H1 (cell line): ENCODE measurements at regions not wholly inside any gene's neighbourhood (a gene's known extent, or its start where the extent isn't known, plus 50 kb on each side); places are given as distances from the start of the nearest gene placed in this dataset.

Experiments used
- CTCF ChIA-PET: fragments of 300-600 bp; sonication (Branson Sonifier 250); formaldehyde crosslinking; loops from one replicate; lab custom pipeline; 2021; ENCODE audit not compliant: partially characterized antibody; lab: Charles Lee
- POLR2A ChIA-PET: fragments of 300-600 bp; sonication (Branson Sonifier 250); formaldehyde crosslinking; loops from one replicate; lab custom pipeline; 2021; ENCODE audit warnings: inconsistent platforms; ENCODE audit not compliant: partially characterized antibody; lab: Charles Lee
- DNase-seq, 2 experiments: peaks; one replicate each; pipeline versions ENCODE4 v3.0.0 to v3.0.0-alpha.2; 2010 to 2022; ENCODE audit warnings: low spot score in 2 of 2, low read depth in 1 of 2, mixed read lengths in 1 of 2
- FAIRE-seq: peaks from 2 replicates; lab custom pipeline; 2011; peaks lifted over from hg19 to GRCh38; lab: Jason Lieb, UNC
- H2AFZ ChIP-seq: 2 replicates; pipeline ENCODE4 v1.8.1; 2012; ENCODE audit warnings: low read length, inconsistent platforms
- H2AK5ac ChIP-seq: 2 replicates; pipeline ENCODE4 v1.6.1; 2013; ENCODE audit warnings: low read depth, low read length
- H2BK120ac ChIP-seq: replicated peaks from 2 replicates; pipeline ENCODE3; 2013; ENCODE audit warnings: low read depth, low read length, inconsistent platforms
- H2BK12ac ChIP-seq: 2 replicates; pipeline ENCODE4 v1.6.1; 2013; ENCODE audit warnings: low read depth, low read length
- H2BK15ac ChIP-seq: 2 replicates; pipeline ENCODE4 v1.6.1; 2013; ENCODE audit warnings: low read length
- H2BK20ac ChIP-seq: 2 replicates; pipeline ENCODE4 v1.6.1; 2013; ENCODE audit warnings: low read length
- H2BK5ac ChIP-seq: 2 replicates; pipeline ENCODE4 v1.6.1; 2013; ENCODE audit warnings: low read depth, low read length
- H3K14ac ChIP-seq: 2 replicates; pipeline ENCODE4 v1.6.1; 2013; ENCODE audit warnings: inconsistent platforms; ENCODE audit not compliant: insufficient read length
- H3K18ac ChIP-seq: 2 replicates; pipeline ENCODE4 v1.6.1; 2013; ENCODE audit warnings: low read length; ENCODE audit errors: extremely low read depth
- H3K23ac ChIP-seq: 2 replicates; pipeline ENCODE4 v1.6.1; 2013; ENCODE audit warnings: inconsistent platforms; ENCODE audit not compliant: insufficient read length
- H3K23me2 ChIP-seq: 2 replicates; pipeline ENCODE4 v1.6.1; 2013; ENCODE audit warnings: low read depth, low read length
- H3K27ac ChIP-seq: 2 replicates; pipeline ENCODE4 v1.6.1; 2011; ENCODE audit warnings: low read depth, low read length, inconsistent platforms
- H3K27me3 ChIP-seq, 4 experiments: replicated peaks in 1 of 4; 1 replicate in 1 of 4; 2 replicates in 3 of 4; pipeline versions ENCODE4 v1.6.1 to v1.8.1; 2011 to 2013; ENCODE audit warnings: low read length in 3 of 4, mild to moderate bottlenecking in 3 of 4, inconsistent platforms in 2 of 4, mixed read lengths in 2 of 4, moderate library complexity in 1 of 4; ENCODE audit not compliant: control insufficient read depth in 3 of 4, insufficient read depth in 3 of 4; ENCODE audit errors: extremely low read depth in 1 of 4
- H3K36me3 ChIP-seq, 4 experiments: 2 replicates each; pipeline versions ENCODE4 v1.6.1 to v1.8.1; 2011 to 2013; ENCODE audit warnings: mild to moderate bottlenecking in 4 of 4, low read length in 3 of 4, moderate library complexity in 2 of 4, control low read depth in 1 of 4, inconsistent platforms in 1 of 4; ENCODE audit not compliant: insufficient read depth in 4 of 4, control insufficient read depth in 2 of 4
- H3K4ac ChIP-seq: replicated peaks from 2 replicates; pipeline ENCODE3; 2013; ENCODE audit warnings: low read length, low read depth, mixed read lengths, inconsistent platforms; ENCODE audit not compliant: insufficient read length
- H3K4me1 ChIP-seq, 4 experiments: replicated peaks in 1 of 4; 1 replicate in 1 of 4; 2 replicates in 3 of 4; pipeline versions ENCODE4 v1.6.1 to v1.8.1; 2011 to 2013; ENCODE audit warnings: low read length in 3 of 4, inconsistent platforms in 2 of 4, mixed read lengths in 1 of 4; ENCODE audit not compliant: insufficient read depth in 4 of 4, control insufficient read depth in 3 of 4
- H3K4me2 ChIP-seq, 2 experiments: 2 replicates each; pipeline versions ENCODE4 v1.6.1 to v1.8.1; 2011 to 2013; ENCODE audit warnings: low read depth in 2 of 2, low read length in 2 of 2, control low read depth in 1 of 2, inconsistent platforms in 1 of 2, mild to moderate bottlenecking in 1 of 2; ENCODE audit not compliant: insufficient read depth in 1 of 2
- H3K4me3 ChIP-seq, 4 experiments: fragments of 200-600, 300-600 bp in 1 of 4; sonication (generic), shearing (Covaris generic), sonication (Bioruptor Twin) in 1 of 4; 2 replicates each; pipeline versions ENCODE4 v1.5.1 to v1.8.1; 2011 to 2016; ENCODE audit warnings: low read length in 4 of 4, low read depth in 3 of 4, control low read depth in 2 of 4, inconsistent platforms in 2 of 4, mild to moderate bottlenecking in 2 of 4, mixed read lengths in 1 of 4, moderate library complexity in 1 of 4; ENCODE audit not compliant: insufficient read depth in 2 of 4; ENCODE audit errors: extremely low read depth in 1 of 4
- H3K56ac ChIP-seq: replicated peaks from 2 replicates; pipeline ENCODE3; 2013; ENCODE audit warnings: low read depth, mild to moderate bottlenecking, mixed read lengths, low read length, inconsistent platforms; ENCODE audit not compliant: insufficient read length
- H3K79me1 ChIP-seq: 2 replicates; pipeline ENCODE4 v1.6.1; 2013; ENCODE audit warnings: low read depth, low read length, control low read depth
- H3K79me2 ChIP-seq, 2 experiments: 2 replicates each; pipeline versions ENCODE4 v1.6.1 to v1.8.1; 2012 to 2013; ENCODE audit warnings: low read length in 2 of 2, mild to moderate bottlenecking in 2 of 2, inconsistent platforms in 1 of 2; ENCODE audit not compliant: insufficient read depth in 2 of 2, control insufficient read depth in 1 of 2
- H3K9ac ChIP-seq, 4 experiments: replicated peaks in 1 of 4; 1 replicate in 1 of 4; 2 replicates in 3 of 4; pipeline versions ENCODE4 v1.6.1 to v1.8.1; 2011 to 2013; ENCODE audit warnings: low read depth in 3 of 4, low read length in 3 of 4, control low read depth in 2 of 4, mild to moderate bottlenecking in 2 of 4, moderate library complexity in 2 of 4, inconsistent platforms in 1 of 4; ENCODE audit errors: extremely low read depth in 1 of 4
- H3K9me3 ChIP-seq, 2 experiments: 2 replicates each; pipeline versions ENCODE4 v1.6.1 to v1.8.1; 2012 to 2013; ENCODE audit warnings: mild to moderate bottlenecking in 2 of 2, moderate library complexity in 2 of 2, control low read depth in 1 of 2, inconsistent platforms in 1 of 2, low read depth in 1 of 2, low read length in 1 of 2, mixed read lengths in 1 of 2; ENCODE audit not compliant: insufficient read depth in 2 of 2
- H4K20me1 ChIP-seq, 2 experiments: replicated peaks in 1 of 2; 2 replicates each; pipeline versions ENCODE3 to v1.8.1; 2011 to 2013; ENCODE audit warnings: inconsistent platforms in 2 of 2, low read length in 2 of 2, mild to moderate bottlenecking in 1 of 2; ENCODE audit not compliant: insufficient read depth in 2 of 2, control insufficient read depth in 1 of 2
- H4K5ac ChIP-seq: 2 replicates; pipeline ENCODE4 v1.6.1; 2013; ENCODE audit warnings: low read length, low read depth, mixed read lengths, inconsistent platforms; ENCODE audit not compliant: insufficient read length
- H4K8ac ChIP-seq: 2 replicates; pipeline ENCODE4 v1.8.0; 2013; ENCODE audit warnings: mild to moderate bottlenecking, moderate library complexity, low read length, inconsistent platforms; ENCODE audit not compliant: insufficient read depth; ENCODE audit errors: extremely low read depth
- H4K91ac ChIP-seq: replicated peaks from 2 replicates; pipeline ENCODE3; 2013; ENCODE audit warnings: low read length, mixed read lengths, inconsistent platforms; ENCODE audit not compliant: insufficient read length
- CBX5 ChIP-seq: fragments of 300-800, 300-1000 bp; sonication (generic); IDR thresholded peaks from 2 replicates; pipeline ENCODE4 v1.7.1; 2016; ENCODE audit warnings: antibody characterized with exemption, low read length, low read depth
- CTBP2 ChIP-seq: IDR thresholded peaks from 2 replicates; pipeline ENCODE4 v1.7.0; 2011; ENCODE audit warnings: borderline replicate concordance, mild to moderate bottlenecking, moderate library complexity, mixed read lengths, low read length; ENCODE audit not compliant: insufficient read depth, insufficient read length
- EGR1 ChIP-seq: IDR thresholded peaks from 2 replicates; pipeline ENCODE4 v1.6.1; 2011; ENCODE audit warnings: low read depth, low read length, borderline replicate concordance
- JUND ChIP-seq: IDR thresholded peaks from 2 replicates; pipeline ENCODE4 v1.6.1; 2011; ENCODE audit warnings: mild to moderate bottlenecking, improper control_type of control experiment, low read length
- RAD21 ChIP-seq, 2 experiments: IDR thresholded peaks in 1 of 2; conservative IDR thresholded peaks in 1 of 2; 2 replicates each; pipeline ENCODE4 v1.6.1; 2011; ENCODE audit warnings: low read depth in 2 of 2, low read length in 2 of 2, improper control_type of control experiment in 1 of 2, inconsistent platforms in 1 of 2, mild to moderate bottlenecking in 1 of 2, moderate library complexity in 1 of 2
- SUZ12 ChIP-seq: fragments of 200-600 bp; sonication (generic); IDR thresholded peaks from 2 replicates; pipeline ENCODE4 v1.6.1; 2012; ENCODE audit warnings: mild to moderate bottlenecking, inconsistent platforms, low read length, moderate library complexity, mixed read lengths
- WGBS, 2 experiments: shearing (Covaris generic) in 1 of 2; methylation state at CpG; one replicate each; pipeline versions ENCODE4 v1.1.6 to v1.1.7; 2013 to 2015; ENCODE audit warnings: low lambda C conversion rate in 2 of 2, mixed read lengths in 2 of 2, inconsistent platforms in 1 of 2, low coverage in 1 of 2, missing lambda C conversion rate in 1 of 2; ENCODE audit not compliant: insufficient replicate concordance in 2 of 2, insufficient coverage in 1 of 2, insufficient read length in 1 of 2; ENCODE audit errors: extremely low coverage in 1 of 2, missing lambda C conversion rate in 1 of 2; 5-methylcytosine and 5-hydroxymethylcytosine counted together
- TF ChIP-seq, protein P1 (sequence below): IDR thresholded peaks from 2 replicates; pipeline ENCODE4 v1.6.1; 2012; ENCODE audit warnings: low read length, inconsistent platforms

DNA sequence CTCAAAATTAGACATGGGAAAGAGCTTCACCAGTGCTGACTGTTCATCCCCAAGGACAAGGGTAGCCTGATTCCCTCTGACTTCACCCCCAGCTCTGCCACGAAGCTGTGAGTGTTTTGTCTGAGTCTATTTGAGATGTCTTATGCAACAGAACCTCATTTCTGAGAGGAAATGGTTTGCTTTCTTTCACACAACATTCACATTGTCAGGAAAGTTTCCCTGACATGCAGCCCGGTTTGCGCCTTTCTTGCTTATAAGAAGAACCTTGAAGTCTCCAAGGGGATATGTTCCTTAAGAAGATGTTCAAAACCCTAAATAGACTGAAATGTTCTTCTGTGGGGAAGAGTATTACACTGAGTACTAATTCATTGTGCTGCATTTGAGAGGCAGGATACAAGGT is 300.5 kb upstream of the CCL2 start:
- H2BK12ac ChIP-seq: no peak overlapping the region
- H2AK5ac ChIP-seq: no peak overlapping the region
- no peak overlapping the region for H2AFZ ChIP-seq
- DNase-seq (no peak), FAIRE-seq (no peak)
- H3K79me1 ChIP-seq: no peaks in the 10 kb centered on the region
- no peak overlapping the region for H2BK15ac ChIP-seq
- no peak overlapping the region for H3K14ac ChIP-seq
- no peaks in the 10 kb centered on the region for H3K79me2 ChIP-seq
- no peak overlapping the region for H4K8ac ChIP-seq
- H4K5ac ChIP-seq: no peak overlapping the region
- H3K4me2 ChIP-seq: no peak overlapping the region
- TF ChIP-seq CBX5 (no peak), RAD21 (IDR thresholded peaks at IDR 0.05 in 1 of 2, conservative IDR thresholded peaks at IDR 0.05 in 1 of 2; ENCODE audit: low read depth in 2 of 2, low read length in 2 of 2) (no peak), SUZ12 (no peak), CTBP2 (no peak), JUND (no peak), EGR1 (no peak)
- TF ChIP-seq, protein P1, sequence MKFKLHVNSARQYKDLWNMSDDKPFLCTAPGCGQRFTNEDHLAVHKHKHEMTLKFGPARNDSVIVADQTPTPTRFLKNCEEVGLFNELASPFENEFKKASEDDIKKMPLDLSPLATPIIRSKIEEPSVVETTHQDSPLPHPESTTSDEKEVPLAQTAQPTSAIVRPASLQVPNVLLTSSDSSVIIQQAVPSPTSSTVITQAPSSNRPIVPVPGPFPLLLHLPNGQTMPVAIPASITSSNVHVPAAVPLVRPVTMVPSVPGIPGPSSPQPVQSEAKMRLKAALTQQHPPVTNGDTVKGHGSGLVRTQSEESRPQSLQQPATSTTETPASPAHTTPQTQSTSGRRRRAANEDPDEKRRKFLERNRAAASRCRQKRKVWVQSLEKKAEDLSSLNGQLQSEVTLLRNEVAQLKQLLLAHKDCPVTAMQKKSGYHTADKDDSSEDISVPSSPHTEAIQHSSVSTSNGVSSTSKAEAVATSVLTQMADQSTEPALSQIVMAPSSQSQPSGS: no peak
- WGBS, 2 experiments: 78% methylated on average over 3 of the region's 3 CpGs; no CpG with 5 or more reads in 1 of the 2 experiments
- no peaks in the 10 kb centered on the region for H4K20me1 ChIP-seq
- H4K91ac ChIP-seq: no peak overlapping the region
- H3K4ac ChIP-seq: no peak overlapping the region
- H3K4me3 ChIP-seq: no peak overlapping the region
- no peaks in the 10 kb centered on the region for H3K36me3 ChIP-seq
- no peak overlapping the region for H3K9ac ChIP-seq
- no peak overlapping the region for H3K18ac ChIP-seq
- no peaks in the 10 kb centered on the region for H3K23me2 ChIP-seq
- no peak overlapping the region for H2BK120ac ChIP-seq
- no peaks in the 10 kb centered on the region for H3K27me3 ChIP-seq
- no peak overlapping the region for H3K27ac ChIP-seq
- POLR2A ChIA-PET: no interaction called here
- no peak overlapping the region for H2BK20ac ChIP-seq
- CTCF ChIA-PET: interaction anchor here (1.3 to 4.6 kb wide), 7 partner anchors 9 to 191 kb away, joined by 3 to 19 read pairs (median 12); no protein-coding TSS in a partner anchor
- peaks cover 11 to 15% of the 10 kb centered on the region in 2 experiments; a peak in 3 of 4 replicates for H3K9me3 ChIP-seq
- no peak overlapping the region for H3K23ac ChIP-seq
- no peak overlapping the region for H3K56ac ChIP-seq
- H2BK5ac ChIP-seq: no peak overlapping the region
- H3K4me1 ChIP-seq: 0 out of 7 replicates have a peak, but pooled peaks cover 0 to 2% (median 0%) of the 10 kb centered on the region in 4 experiments
